Epidermal melanocyte (primary cell): ENCODE measurements at regions not wholly inside any gene's neighbourhood (a gene's known extent, or its start where the extent isn't known, plus 50 kb on each side); places are given as distances from the start of the nearest gene placed in this dataset.
"Not testable (repeated sequence)": the region's sequence is repeated elsewhere in the genome, so short reads cannot be mapped to it uniquely, and the experiment has no call there.

Source experiments
- DNase-seq: peaks from one replicate; pipeline ENCODE4 v3.0.0; 2011; ENCODE audit warnings: low spot score; ENCODE audit not compliant: insufficient read length

DNA sequence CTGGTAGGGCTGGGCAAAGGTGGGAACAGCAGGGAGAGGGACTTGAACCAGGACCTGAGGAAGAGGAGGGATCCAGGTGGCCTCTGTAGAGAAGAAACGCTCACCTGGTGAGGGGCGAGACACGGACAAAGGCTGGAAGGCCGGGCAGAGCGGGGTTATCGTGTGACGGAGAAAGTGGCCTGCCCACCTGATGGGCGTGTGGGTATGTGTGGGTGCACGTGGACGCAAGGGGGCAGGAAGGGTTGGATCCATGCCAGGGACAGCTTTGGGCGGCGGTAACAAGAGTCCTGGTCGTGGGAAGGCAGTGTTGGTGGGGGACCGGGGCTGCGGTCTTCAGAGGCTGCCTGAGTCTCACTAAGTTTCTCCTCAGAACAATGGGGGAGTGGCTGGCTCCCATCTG lies 104.1 kb upstream of the GSE1 start:
- DNase-seq = no peak

- no peak for DNase-seq
Measured at GRCh38 chr16:85510041-85510659, 103.0 kb upstream of the GSE1 start.

DNA sequence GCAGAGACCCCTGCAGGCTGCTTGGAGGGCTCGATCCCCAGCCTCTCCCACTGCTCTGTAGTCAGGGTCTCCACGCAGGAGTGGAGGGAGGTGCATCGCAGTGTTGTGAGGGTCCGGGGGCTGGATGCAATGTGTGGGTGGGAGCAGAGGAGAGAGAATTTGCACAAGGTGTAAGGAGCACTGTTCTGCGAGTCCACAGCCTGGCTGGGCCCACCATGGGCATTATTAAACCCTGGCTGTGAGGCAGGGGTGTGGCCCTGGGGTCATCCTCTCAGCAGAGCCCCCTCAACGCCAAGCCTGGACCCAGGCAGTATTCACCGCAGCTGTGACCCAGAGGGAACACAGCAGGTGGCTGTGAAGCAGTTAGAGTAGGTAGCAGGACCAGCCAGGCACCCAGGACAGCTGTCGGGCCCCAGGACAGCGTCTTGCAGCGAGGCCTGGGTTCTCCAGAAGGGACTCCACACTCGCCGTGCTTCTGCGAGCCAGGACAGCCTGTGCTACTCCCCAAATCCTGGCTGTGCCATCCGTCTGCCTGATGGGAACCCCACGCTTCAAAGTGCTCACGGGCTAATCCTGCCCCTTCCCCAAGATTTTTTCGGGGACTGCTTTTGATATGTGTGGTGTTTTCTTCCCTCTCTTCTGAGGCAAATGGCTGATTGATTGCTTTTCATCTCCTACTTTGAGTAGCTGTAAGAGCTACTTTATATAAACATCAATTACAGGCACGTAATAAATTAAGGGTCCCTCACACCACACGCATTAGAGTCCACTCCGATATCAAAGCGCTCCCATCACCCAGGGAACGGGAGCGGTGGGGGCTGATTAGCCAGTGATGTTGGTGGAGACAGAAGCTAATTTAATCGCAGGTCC lies 100.9 kb upstream of the GSE1 start:
- no peak for DNase-seq

DNA sequence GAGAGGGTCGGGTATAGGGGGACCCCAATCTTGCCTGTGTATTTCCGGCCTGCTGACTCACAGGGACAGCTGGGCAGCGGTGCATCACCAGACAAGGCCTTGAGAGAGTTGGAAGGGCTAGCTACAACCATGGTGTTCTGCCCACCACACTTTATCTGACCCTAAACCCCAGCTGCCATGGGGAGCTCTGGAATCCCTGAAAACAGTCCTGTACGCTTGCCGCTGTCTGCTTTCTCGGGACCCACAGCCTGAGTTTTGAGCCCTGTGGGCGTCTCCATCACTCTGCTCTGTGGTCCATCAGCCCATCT lies 100.4 kb upstream of the GSE1 start:
- DNase-seq = no peak

- DNase-seq = no peak
Measured at GRCh38 chr16:85513180-85513579, 99.9 kb upstream of the GSE1 start.

DNA sequence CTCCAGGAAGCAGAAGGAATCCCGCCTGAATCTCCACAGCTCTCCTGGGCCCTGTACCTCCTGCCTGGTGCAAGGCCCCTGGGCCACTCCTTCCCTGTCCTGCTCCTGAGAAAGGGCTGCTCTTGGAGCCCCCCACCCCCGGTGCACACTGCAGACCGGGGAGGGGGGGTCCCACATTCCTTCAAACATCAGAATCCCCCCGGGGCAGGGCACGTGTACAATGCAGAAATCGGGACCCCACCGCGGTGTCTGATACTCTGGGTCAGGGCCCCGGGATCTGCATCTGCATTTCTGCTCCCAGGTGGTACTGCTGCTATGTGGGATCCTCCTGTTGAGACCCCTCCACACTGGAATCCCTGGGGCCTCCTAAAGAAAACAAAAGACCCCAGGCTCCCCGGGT lies 99.5 kb upstream of the GSE1 start:
- DNase-seq = no peak

GRCh38 chr16:85514295-85514597 lies 98.9 kb upstream of the GSE1 start:
- DNase-seq = no peak

GRCh38 chr16:85514598-85515318 lies 98.4 kb upstream of the GSE1 start:
- DNase-seq = peak; percentile 90

- no peak for DNase-seq
Measured at GRCh38 chr16:85515319-85515745, 97.8 kb upstream of the GSE1 start.

DNA sequence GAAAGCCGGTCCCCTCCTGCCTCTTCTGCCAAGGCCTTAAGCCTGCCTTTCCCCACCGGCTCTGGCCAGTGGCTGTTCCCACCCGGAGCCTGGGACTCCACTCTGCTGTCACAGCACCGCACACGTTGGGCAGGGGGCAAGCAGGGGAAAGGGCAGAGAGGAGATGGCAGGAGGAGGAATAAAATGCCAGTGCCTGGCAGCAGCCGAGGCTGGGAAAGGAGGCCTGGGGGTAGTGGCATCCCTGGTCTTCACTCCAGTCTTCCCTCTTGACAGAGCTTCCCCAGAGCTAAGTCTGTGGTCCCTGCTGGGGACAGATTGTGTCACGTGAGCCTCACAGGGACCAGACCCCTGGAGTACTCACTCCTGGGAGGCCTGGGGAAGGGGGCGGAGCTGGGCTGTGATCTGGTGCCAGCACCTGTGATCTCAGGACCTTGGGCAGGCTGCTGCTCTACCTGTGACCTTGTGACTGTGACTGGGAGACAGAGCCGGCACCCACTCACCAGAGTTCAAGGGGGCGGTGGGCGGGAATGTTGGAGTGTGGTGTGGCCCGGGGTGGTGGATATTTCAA lies 97.2 kb upstream of the GSE1 start:
- no peak for DNase-seq

DNA sequence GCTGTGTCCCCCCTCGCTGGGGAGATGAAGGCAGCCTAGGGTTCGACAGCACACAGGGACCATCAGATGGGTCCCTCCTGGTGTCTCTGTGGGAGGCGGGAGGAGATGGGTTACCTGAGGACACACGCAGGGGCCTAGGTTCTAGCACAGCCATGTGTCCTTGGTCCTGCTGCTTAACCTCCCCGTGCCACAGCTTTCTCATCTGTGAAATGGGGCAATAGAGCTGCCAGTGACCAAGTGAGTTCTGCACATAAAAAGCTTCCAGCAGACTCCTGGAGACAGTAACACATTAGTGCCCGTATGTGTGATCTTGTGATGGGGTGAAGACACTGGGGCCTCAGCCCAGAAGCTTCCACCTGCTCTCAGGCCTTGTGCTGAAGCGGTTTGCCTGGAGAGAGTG lies 96.0 kb upstream of the GSE1 start:
- DNase-seq = no peak

- no peak for DNase-seq
Measured at GRCh38 chr16:85517563-85518179, 95.5 kb upstream of the GSE1 start.

- DNase-seq = no peak
Measured at GRCh38 chr16:85518398-85519049, 94.6 kb upstream of the GSE1 start.

DNA sequence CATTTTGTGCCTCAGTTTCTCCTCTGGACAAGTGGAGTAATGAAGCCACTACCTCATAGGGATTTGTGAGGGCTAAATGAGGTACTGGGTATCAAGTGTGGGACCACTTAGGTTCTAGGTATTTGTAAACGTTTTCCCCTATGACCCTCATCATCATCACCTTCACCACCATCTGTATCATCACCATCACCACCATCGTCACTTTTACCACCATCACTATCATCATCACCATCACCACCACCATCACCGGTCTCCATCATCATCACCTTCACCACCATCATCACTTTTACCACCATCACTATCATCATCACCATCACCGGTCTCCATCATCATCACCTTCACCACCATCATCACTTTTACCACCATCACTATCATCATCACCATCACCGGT lies 94.1 kb upstream of the GSE1 start:
- DNase-seq = not testable (repeated sequence)

GRCh38 chr16:85519540-85520231 lies 93.4 kb upstream of the GSE1 start:
- DNase-seq = no peak

GRCh38 chr16:85520853-85521521 lies 92.1 kb upstream of the GSE1 start:
- DNase-seq = no peak

DNA sequence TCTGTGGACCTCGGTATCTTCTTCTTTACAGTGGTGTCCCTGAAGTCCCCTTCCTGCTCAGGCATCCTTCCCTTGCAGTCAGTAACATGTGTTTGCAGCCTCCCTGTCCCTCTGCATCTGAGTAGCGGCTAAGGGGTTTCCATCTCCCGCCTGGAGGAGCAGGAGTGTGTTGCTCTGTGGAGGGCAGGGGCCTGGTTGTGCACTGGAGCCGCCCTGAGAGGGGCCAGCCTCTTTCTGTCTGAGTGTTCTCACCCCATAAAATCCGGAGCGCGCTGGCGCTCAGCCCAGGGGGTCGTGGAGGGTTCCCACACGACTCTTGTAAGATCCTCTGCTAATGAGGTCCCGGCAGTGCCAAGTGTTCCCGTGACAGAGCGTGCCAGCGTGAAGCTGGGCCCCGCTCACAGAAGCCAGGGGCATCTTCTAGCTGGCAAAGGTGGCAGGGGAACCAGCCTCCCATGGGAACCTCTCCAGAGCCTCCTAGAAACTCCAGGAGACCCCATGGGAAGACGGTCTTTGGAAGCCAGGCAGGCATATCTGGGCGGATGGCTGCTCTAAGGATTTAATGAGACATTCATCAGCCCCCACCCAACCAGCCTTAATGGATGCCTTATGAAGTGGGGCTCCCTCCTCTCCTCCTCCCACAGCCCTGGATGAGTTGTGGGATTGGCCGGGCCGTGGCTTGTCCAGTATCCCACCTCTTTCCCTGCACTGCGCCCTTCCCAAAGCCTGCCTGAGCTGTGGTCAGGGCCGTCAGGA lies 91.4 kb upstream of the GSE1 start:
- DNase-seq = no peak

GRCh38 chr16:85522308-85522841 lies 90.7 kb upstream of the GSE1 start:
- no peak for DNase-seq
